ENCODE measurements at regions not wholly inside any gene's neighbourhood (a gene's known extent, or its start where the extent isn't known, plus 50 kb on each side); places are given as distances from the start of the nearest gene placed in this dataset.

DNA sequence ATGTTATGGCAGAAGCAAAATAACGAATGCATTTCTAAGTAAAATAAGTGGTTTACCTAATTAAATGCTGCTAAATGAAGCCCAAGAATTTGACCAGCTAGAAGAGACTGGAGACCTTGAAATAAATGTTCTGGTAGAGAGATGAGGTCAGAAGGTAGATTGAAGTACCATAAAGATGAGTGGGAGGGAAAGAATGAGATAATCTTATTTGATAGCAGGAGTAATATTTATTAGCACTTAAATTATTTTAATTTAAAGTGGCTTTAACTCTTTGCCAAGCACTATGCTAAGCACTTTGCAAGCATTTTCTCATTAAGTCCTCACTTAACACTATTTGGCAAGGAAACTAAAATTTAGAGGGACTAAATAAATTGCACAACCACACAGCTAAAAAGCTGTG is 314.9 kb upstream of the CCDC54 start:
- no peak for TF ChIP-seq CTCF (conservative IDR thresholded peaks at IDR 0.05; ENCODE audit: low read depth in 2 of 2)
- TF ChIP-seq EZH2 (IDR thresholded peaks at IDR 0.05; ENCODE audit: low read depth, unreplicated experiment) = no peak
- TF ChIP-seq, protein P1, sequence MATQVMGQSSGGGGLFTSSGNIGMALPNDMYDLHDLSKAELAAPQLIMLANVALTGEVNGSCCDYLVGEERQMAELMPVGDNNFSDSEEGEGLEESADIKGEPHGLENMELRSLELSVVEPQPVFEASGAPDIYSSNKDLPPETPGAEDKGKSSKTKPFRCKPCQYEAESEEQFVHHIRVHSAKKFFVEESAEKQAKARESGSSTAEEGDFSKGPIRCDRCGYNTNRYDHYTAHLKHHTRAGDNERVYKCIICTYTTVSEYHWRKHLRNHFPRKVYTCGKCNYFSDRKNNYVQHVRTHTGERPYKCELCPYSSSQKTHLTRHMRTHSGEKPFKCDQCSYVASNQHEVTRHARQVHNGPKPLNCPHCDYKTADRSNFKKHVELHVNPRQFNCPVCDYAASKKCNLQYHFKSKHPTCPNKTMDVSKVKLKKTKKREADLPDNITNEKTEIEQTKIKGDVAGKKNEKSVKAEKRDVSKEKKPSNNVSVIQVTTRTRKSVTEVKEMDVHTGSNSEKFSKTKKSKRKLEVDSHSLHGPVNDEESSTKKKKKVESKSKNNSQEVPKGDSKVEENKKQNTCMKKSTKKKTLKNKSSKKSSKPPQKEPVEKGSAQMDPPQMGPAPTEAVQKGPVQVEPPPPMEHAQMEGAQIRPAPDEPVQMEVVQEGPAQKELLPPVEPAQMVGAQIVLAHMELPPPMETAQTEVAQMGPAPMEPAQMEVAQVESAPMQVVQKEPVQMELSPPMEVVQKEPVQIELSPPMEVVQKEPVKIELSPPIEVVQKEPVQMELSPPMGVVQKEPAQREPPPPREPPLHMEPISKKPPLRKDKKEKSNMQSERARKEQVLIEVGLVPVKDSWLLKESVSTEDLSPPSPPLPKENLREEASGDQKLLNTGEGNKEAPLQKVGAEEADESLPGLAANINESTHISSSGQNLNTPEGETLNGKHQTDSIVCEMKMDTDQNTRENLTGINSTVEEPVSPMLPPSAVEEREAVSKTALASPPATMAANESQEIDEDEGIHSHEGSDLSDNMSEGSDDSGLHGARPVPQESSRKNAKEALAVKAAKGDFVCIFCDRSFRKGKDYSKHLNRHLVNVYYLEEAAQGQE (IDR thresholded peaks at IDR 0.05; ENCODE audit: unreplicated experiment) = no peak
- TF ChIP-seq CREB1 (CRISPR knock-in tag; IDR thresholded peaks at IDR 0.05; ENCODE audit: low read depth) = no peak
- TF ChIP-seq ZNF331 (CRISPR knock-in tag; IDR thresholded peaks at IDR 0.05; ENCODE audit: low read depth) = no peak
- TF ChIP-seq EZH2phosphoT487 (IDR thresholded peaks at IDR 0.05; ENCODE audit: unreplicated experiment) = no peak

Measured in GM23338 (cell line).